ENCODE measurements at regions not wholly inside any gene's neighbourhood (a gene's known extent, or its start where the extent isn't known, plus 50 kb on each side); places are given as distances from the start of the nearest gene placed in this dataset.

- TF ChIP-seq CTCF (IDR thresholded peaks at IDR 0.05) (no peak), NFE2L1 (CRISPR knock-in tag; IDR thresholded peaks at IDR 0.05) (no peak), ZNF232 (CRISPR knock-in tag; IDR thresholded peaks at IDR 0.05) (no peak), USF1 (CRISPR knock-in tag; IDR thresholded peaks at IDR 0.05) (no peak), JUN (CRISPR knock-in tag; IDR thresholded peaks at IDR 0.05) (no peak), ZNF219 (CRISPR knock-in tag; IDR thresholded peaks at IDR 0.05; ENCODE audit: borderline replicate concordance) (no peak), ZNF281 (CRISPR knock-in tag; IDR thresholded peaks at IDR 0.05) (no peak), NR2C2 (CRISPR knock-in tag; IDR thresholded peaks at IDR 0.05) (no peak), NR1H2 (CRISPR knock-in tag; IDR thresholded peaks at IDR 0.05) (no peak)
- TF ChIP-seq, protein P1, sequence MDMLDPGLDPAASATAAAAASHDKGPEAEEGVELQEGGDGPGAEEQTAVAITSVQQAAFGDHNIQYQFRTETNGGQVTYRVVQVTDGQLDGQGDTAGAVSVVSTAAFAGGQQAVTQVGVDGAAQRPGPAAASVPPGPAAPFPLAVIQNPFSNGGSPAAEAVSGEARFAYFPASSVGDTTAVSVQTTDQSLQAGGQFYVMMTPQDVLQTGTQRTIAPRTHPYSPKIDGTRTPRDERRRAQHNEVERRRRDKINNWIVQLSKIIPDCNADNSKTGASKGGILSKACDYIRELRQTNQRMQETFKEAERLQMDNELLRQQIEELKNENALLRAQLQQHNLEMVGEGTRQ (CRISPR knock-in tag; IDR thresholded peaks at IDR 0.05): no peak
These were observed 846.3 kb downstream of the HACE1 start for GRCh38 chr6:104013312-104013971.

Measured in WTC11 (cell line).